Stimulated activated CD4-positive, alpha-beta T cell treated with anti-CD3 and anti-CD28 coated beads, Interleukin-1b, Interleukin-23, amount 100 ng/mL, for 48 hours (primary cell): ENCODE measurements at regions not wholly inside any gene's neighbourhood (a gene's known extent, or its start where the extent isn't known, plus 50 kb on each side); places are given as distances from the start of the nearest gene placed in this dataset.

Experiments
- DNase-seq: peaks from one replicate; pipeline ENCODE4 v3.0.0-alpha.2; 2020

DNA sequence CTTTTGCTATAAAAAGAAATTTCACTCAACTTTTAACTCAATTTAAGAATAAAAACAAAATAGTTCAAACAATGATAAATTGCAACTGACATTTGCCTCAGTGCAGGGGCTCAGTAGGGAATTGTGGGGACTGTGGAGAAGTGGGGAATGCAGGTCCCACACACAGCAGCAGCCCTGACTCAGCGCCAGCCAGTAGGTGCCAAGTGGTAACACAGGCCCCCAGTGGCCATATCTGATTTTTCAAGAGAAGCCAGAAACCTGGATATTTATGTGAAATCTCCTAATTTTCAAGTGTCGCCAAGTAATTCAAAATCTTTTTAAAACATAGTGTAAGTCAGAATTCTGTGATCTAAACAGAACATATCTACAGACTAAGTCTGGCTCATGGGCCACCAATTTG lies 186.3 kb downstream of the EN1 start:
- DNase-seq = no peak

DNA sequence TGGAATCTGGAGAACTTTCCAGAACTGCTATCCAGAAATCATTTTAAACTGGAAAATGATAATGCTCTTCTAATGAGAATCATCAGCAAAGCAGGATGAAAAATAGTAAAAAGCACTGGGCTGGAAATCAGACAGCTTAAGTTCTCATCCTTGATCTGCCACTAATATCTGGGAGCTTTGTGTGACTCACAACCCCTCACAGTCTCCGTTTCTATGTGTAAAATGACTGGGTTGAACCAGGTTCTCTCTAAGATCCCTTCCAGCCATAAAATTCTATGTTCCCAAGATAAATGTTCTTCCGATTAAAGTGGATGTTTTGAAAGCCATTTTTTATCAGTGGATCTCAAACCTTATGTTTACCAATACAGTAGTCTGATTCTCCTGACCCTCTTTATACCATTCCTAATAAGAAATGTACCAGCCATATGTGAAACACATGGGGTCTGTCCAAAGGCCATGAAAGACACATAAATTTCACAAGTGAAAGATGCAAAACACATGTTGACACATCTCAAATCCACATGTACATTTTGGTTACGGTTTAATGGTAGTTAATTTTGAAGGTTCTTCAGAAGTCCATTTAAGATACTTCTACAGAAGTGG lies 188.8 kb downstream of the EN1 start:
- DNase-seq = no peak

DNA sequence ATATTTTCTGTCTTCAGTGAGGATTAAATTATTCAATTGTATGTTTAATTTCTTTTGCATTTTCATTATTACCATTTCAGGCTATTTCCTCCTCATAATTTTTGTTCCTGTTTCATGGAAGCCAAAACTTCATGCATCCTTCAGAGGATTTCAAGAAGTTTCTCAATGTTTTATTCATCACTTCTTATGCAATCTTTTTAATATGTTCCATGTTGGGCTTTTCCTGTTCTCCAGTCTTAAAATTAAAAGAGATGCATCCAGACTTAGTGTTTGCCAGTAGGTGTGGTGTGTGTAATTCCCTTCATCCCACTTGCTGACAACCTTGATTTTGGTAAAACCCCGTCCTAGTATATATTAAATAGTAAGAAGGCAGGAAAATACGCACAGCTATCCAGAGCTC lies 190.0 kb downstream of the EN1 start:
- DNase-seq = no peak

DNA sequence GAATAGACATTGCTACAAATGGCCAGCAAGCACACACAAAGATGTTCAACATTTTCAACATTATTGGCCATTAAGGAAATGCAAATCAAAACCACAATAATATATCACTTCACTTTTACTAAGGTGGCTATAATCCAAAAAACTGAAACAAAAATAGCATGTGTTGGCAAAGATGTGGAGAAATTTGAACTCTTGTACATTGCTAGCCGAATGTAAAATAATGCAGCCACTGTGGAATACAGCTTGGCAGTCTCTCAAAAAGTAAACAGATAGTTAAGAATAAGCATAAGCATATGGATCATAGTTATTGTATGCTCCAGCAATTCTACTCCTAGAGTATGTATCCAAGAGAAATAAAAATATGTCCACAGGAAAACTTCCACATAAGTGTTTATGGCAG lies 192.5 kb downstream of the EN1 start:
- no peak for DNase-seq

DNA sequence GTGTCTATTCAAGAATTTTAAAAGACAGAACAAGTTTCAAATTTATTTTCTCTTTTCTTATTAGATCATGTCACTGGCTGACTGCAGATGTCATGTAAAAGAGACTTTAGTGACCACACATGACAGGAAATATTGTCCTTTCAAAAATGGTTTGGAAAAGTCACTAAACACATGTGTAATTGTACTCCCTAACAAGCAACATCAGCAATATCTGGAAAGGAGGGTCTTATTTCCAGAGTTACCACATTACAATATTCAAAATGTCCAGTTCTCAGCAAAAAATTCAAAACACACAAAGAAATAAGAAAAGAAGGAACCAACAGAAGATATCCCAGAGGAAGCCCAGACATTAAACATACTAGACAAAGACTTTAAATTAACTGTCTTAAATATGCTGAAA lies 197.1 kb downstream of the EN1 start:
- no peak for DNase-seq

DNA sequence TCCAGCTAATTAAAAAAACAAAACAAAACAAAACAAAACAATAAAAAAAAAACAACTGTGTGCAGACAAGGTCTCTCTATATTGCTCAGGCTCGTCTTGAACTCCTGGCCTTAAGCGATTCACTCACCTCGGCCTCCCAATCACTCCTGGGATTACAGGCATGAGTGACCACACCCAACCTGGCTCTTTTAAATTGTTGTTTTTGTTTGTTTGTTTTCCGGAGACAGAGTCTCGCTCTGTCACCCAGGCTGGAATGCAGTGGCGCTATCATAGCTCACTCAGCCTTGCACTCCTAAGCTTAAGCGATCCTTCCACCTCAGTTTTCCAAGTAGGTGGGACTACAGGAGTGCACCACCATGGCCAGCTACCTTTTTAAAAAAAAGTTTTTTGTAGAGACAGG lies 201.6 kb downstream of the EN1 start:
- DNase-seq = no peak

DNA sequence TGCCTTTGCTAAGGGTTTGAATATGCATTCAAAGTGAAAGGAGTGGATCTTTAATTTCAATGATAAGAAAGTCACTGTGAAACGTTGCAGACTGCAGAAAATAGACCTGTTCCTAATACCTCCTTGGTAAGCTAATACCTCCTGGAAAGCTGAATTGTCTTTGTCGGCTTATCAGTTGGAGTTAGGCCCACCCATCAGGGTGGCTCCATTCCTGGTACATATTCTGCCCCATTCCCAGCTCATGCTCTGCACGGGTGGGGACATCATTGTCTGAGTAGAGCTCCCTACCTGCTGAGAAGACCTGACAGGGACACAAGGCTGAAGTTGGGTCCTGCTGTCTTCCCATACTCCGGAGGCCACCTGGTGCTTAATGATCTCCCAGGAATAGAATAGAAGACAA lies 203.3 kb downstream of the EN1 start:
- no peak for DNase-seq

DNA sequence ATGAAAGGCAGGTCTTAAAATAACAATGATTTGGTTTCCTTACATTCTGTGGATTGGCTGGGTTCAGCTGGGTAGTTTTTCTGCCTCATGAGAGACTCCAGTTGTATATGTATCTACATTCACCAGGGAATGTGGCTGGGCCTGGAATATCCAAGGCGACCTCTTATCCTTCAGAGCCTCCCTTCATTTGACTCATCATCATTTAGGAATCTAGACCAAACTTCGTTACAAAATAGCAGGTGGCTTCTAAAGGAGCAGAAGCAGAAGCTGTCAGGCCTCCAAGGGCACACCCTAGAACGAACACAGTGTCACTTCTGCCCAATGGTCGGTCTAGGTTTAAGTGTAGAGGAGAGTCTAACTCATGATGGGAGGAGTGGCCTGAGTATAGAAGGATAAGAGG lies 204.2 kb downstream of the EN1 start:
- no peak for DNase-seq

DNA sequence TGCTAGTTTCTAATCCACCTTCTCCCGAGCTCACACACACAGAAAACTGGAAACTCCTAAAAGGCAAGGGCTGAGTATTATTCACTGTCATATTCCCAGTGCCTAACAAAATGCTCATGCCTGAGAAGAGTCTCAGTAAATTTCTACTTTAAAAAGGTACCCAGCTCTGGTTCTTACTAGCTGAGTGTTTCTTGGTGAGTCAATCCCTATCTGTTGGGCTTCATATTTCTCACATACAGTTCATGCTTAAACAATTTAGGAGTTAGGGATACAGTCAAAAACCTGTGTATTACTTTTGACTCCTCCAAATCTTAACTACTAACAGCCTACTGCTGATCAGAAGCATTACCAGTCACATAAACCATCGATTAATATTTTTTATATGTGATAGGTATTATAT lies 204.9 kb downstream of the EN1 start:
- no peak for DNase-seq

DNA sequence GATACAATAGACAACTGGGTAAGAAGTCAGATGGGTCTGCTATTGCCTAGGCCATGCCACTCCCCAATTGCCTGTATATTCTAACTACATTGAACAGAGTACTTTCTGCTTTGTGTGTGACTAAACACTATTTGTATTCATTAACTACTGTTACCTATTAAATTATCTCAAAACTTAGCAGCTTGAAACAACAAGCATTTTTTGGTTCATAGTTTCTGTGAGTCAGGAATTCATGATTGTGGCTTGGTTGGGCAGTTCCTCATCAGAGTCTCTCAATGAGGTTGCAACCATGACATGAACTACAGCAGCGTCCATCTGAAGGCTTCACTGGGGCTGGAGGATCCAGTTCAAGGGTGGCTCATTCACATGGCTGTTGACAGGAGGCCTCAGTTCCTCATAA lies 205.7 kb downstream of the EN1 start:
- no peak for DNase-seq

DNA sequence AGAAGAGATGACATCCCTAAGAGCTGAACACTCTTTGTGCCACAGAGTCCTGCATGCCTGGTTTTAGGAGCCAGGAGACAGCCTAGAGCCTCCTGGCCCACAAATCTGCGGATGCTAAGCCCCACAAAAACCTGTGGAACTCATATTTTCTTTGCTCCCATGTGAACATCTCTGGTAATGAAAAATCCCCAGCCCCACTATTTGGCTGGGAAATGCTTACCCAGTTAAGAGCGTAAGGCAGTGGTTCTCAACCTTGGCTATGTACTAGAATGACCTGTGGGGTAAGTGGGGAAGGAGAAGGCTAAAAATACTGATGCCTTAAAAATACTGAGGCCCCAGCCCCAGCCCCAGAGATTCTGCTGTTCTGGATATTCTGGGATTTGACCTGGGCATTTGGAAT lies 208.1 kb downstream of the EN1 start:
- DNase-seq = no peak

DNA sequence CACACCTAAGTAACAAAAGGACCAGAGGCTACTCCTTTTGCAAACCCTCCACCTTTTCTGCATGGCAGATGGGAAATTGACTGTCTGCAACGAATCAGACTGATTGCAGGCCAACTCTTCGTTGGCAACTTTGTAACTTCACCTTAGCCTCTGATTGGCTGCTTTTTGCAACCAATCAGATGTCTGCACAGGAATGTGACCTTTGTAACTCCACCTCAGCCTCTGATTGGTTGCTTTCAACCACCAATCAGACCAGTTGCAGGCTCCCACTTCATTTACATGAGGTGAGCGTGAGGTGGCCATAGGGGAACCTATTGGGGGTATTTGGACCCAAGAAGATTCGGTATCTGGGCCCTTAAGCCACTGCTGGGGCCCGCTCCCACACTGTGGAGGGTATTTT lies 209.0 kb downstream of the EN1 start:
- DNase-seq = no peak

DNA sequence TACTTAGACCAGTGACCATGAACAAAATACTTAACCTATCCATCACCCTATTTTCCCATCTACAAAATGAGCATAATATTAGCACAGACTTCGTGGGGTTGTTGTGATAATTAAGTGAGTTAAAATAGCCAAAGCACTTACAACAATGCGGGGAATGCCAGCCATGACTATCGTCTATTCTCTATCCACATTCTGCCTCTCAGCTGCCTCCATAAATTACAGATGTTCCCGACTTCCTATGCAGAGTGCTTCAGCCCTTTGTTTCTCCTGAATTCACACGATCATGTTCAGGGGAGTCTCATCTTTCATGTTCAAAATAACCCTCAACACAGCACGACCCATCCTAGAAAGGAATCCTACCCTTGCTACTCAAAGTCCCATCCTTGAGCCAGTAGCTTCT lies 211.6 kb downstream of the EN1 start:
- DNase-seq = no peak

DNA sequence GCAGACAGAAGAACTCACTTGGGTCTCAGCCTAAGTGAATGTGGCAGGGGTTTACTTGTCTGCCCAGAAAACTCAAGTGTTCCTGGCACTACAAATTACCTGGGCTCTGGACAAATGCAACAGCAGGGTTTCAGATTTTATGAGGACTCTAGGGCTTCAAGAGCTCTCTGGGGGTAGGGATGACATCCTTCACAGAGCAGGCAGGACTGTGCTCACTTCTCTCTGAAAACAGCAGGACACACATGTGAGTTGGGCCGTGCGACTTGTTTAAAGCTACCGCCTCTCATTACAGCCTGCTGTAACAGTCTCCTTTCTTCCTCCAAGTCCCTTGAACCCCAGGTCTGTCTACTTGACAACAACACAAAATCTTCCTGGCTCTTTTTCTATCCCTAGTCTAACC lies 212.6 kb downstream of the EN1 start:
- DNase-seq = no peak

DNA sequence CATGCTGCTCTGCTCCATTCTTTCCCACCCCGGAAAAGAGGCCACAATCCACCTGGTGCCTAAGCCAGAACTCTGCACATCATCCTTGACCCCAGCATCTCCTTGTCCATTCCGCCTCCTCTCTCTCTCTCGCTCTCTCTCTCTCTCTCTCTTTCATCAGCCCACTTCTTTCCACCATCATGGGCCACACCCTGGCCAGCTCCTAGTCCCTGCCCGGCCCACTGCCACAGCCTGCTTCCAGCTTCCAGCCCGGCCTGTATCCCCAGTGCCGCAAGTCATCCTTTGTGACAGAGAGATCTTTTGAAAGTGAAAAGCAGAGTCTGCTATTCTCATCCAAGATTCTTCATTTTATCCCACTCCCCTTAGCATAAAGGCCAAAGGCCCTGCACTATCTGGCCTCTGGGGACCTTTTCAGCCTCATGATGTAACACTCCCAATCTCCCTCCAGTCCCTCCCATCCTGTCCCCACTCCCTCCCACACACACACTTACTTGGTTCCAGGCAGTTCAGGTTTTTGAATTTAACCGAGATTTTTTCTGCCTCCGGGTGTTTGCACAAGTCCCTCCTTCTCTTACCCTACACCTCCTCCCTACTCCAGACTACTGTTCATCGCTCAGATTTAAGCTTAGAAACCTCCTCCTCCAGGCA lies 214.0 kb downstream of the EN1 start:
- no peak for DNase-seq

DNA sequence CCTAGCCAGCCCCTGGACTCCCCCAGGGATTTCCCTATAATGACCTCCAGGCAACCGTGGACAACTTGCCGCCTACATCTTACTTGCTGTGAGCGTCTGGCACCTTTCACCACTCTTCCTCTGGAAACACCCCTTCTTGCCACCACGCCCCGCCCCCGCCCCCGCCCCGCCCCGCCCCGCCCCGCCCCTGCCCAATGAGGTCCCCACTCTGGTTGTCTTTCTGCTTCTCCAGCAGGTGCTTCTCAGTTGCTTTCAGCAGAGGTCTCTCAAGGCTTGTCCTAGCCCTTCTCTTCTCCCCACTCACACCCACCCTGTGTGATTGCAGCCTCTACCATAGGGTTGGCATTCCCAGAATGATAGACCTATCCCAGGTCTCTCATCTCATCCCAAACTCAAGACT lies 214.5 kb downstream of the EN1 start:
- no peak for DNase-seq

DNA sequence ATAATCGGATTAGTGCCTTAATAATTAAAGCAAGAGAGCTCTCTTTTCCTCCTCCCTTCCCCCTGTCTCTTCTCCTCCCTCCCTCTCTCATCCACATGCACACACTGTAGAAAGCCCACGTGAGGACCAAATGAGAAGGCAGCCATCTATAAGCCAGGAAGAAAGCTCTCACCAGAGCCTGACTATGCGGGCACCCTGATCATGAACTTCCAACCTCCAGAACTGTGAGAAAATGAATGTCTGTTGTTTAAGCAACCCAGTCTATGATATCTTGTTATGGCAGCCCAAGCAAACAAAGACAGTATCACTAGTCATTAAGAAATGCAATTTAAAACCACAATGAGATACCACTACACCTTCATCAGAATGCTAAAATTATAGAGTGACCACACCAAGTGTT lies 220.3 kb downstream of the EN1 start:
- no peak for DNase-seq

DNA sequence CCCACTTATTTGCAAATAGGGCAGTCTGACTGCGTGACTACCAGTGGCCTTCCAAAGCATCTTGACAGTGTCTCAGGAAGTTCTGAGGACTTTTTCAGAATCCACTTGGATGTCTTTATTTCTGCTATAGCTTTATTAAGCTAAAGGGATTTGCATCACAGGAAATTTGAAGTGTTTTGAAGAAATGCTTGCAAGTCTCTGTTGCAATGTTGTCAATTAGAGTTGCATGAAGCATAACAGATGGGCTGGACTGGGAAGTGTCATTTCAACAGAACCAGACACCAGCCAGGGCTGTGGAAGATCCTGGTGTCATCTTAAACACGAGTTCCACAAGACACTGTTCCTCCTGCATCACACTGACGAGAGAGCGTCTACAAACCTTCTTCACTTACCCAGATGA lies 224.5 kb downstream of the EN1 start:
- DNase-seq = no peak

DNA sequence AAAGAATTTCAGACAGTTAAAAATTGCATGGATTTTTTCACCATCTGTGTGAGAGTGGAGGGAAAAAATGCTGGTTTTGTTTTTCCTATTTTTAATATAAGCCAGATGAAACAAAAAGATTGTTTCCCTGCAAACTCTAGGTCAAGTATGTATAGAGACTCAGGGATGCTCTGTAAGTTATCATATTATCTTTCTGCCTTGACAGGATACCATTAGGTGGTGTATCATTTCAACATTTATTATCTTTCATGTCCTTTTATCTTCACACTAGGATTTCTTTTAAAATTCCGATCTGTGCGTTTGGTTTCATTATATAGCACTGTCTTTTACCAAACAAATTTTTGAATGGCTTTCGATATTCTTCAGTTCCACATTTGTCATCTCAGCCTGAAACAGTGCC lies 225.3 kb downstream of the EN1 start:
- DNase-seq = no peak

DNA sequence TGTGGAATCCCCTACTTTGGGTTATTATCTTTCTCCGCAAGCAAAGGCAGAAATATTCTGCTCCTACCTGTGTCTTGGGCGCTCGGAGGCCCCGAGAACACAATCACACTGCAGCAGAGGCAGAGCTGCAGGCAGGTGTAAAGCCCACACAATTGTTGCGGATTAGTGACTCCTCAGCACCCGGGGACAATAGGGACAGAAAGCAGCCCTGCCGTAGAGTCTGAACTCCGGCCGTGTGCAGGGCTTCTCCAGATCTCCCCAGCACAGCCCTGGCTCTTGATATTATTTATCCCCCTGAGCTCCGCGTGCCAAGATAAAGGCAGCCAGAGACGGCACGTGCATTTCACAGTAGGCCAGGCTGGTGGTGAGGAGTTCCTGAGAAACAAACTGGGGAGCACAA lies 229.2 kb downstream of the EN1 start:
- DNase-seq = no peak

DNA sequence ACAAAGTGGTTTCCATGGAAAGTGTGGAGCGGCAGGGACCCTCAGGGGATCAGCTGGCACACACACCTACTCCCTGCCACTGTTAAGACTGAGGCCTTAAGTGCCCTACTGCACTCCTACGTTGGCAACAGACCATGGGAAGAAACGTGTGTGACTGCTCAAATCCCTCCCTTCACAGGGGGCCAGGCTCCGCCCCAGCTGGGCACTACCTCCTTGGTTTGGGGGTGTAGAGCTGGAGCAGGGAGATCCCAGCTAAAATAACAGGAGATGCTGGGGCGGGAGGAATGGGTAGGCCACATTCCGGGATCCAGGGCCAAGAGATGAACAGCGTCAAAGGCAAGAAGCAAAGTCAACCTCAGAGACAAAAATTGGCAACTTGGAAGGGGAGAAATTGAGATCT lies 231.0 kb downstream of the EN1 start:
- no peak for DNase-seq

DNA sequence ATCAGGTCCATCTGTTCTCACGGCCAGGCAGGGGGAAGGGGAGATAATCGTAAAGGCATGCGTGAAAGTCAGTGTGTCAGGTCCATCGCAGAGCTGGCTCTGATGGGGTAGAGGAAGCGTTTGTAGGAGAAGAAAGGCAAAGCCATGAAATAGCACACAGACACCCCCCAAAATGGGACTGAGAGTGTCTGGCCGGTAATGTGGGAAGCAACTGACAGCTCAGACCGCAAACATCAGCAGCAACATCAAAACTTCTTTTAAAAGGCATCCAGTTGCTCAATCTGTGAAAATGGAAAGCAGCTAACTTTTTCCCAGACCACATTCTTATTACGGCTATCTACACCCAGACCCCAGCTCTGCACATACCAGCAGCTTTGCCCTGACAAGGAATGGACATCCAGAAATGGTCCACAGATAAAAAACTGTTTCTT lies 232.6 kb downstream of the EN1 start:
- DNase-seq = no peak

DNA sequence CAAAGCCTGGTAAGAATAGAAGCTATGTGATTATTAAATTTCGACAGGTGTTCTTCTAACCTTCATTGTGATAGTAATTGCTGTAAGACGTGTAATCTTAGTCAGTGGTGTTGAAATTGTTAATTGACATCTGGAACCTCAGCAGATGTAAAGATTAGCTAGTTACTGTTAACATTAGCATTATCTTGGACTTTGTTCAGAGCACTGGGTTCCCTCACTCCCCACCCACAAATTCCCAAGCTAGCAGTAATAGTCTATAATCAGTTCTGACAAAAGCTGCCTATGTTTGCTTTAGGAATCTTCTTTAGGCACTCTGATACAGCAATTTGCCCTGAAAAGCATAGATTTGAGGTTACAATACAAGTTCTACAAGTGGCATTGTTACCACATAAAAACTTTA lies 233.7 kb downstream of the EN1 start:
- no peak for DNase-seq

DNA sequence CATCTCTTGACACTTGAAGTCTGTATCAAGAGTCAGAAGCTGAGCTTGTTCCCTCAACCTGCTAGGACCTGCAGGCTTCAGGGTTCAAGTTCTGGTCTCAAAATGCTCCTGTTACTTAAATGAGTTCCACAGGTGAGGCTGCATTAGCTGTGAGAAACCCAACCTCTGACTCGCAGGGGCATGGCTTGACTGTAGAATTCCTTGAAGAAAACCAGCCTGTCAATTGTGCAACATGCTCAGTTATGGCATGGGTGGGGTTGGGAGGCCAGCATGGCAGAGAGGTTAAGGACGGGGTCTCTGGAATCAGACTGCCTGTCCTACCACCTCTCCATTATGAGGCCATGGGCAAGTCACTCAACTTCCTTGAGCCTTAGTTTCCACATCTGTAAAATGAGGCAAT lies 235.8 kb downstream of the EN1 start:
- no peak for DNase-seq

DNA sequence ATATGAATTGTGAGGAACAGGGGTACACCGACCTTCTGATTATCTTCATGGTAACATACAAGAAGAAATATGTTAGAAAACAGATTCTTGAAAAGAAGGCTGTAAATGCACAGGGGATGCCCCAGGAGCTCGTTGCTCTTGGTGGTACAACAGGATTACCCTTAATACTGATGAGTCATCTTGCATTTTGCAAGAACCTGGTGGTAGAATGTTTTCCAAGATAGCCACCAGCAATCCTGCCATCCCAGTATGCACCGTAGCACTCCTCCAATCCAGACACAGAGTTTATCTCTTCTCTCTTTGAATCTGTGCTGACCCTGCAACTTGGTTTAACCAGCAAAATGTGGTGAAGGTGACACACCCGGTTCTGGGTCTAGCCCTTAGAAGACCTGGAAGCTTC lies 238.3 kb downstream of the EN1 start:
- DNase-seq = no peak

DNA sequence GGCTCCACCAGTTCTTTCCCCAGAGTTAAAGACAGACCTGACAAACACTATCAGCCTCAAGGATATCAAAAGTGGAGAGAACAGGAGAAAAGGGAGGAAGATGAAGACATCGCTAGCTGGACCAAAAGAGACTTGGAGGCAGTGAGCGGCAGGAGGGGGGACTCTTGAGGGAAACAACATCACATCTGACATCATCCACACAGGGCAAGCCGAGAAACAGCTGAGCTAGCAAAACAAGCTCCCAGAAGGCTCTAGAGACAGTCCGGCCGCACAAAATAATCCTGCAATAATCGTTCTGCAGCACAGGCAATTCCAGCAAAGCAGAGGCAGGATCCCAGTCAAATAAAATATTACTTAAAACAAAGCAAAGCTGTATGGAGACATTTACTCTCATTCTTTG lies 239.8 kb downstream of the EN1 start:
- DNase-seq = no peak
